PFSK-1 (cell line): ENCODE measurements at regions not wholly inside any gene's neighbourhood (a gene's known extent, or its start where the extent isn't known, plus 50 kb on each side); places are given as distances from the start of the nearest gene placed in this dataset.

ENCODE experiments used
- REST ChIP-seq, 2 experiments: IDR thresholded peaks; 2 replicates each; pipeline versions ENCODE4 v1.6.1 to v1.8.0; 2011 to 2012; ENCODE audit warnings: low read depth in 2 of 2, low read length in 2 of 2, control low read depth in 1 of 2, inconsistent platforms in 1 of 2, mild to moderate bottlenecking in 1 of 2, moderate library complexity in 1 of 2; ENCODE audit not compliant: insufficient read depth in 1 of 2
- TAF1 ChIP-seq: IDR thresholded peaks from 2 replicates; pipeline ENCODE4 v1.6.1; 2012; ENCODE audit warnings: low read length, control low read depth, borderline replicate concordance; ENCODE audit not compliant: insufficient read depth

- no peak for TF ChIP-seq REST (IDR thresholded peaks at IDR 0.05; ENCODE audit: insufficient read depth in 1 of 2, low read depth in 2 of 2, low read length in 2 of 2)
- no peak for TF ChIP-seq TAF1
Measured at GRCh38 chr2:126804347-126804746, 94.3 kb upstream of the TEX51 start.
